Bone marrow (tissue), 2 donors: ENCODE measurements at regions not wholly inside any gene's neighbourhood (a gene's known extent, or its start where the extent isn't known, plus 50 kb on each side); places are given as distances from the start of the nearest gene placed in this dataset.
"Not testable (repeated sequence)": the region's sequence is repeated elsewhere in the genome, so short reads cannot be mapped to it uniquely, and the experiment has no call there.

ENCODE experiments used
- DNase-seq, 2 donors: peaks; one replicate each; lab custom pipeline; 2025; lab: John Stamatoyannopoulos, UW

- DNase-seq, result no peak
Measured at GRCh38 chr5:24135536-24135935, 509.2 kb downstream of the CDH10 start.

- no peak for DNase-seq
Measured at GRCh38 chr5:24141046-24141445, 503.7 kb downstream of the CDH10 start.

GRCh38 chr5:24142341-24142740 lies 502.4 kb downstream of the CDH10 start:
- no peak for DNase-seq

- no peak for DNase-seq
Measured at GRCh38 chr5:24145806-24146205, 499.0 kb downstream of the CDH10 start.

GRCh38 chr5:24161559-24161958 lies 483.2 kb downstream of the CDH10 start:
- no peak for DNase-seq

- DNase-seq, result no peak
Measured at GRCh38 chr5:24162343-24162742, 482.4 kb downstream of the CDH10 start.

GRCh38 chr5:24163091-24163490 lies 481.7 kb downstream of the CDH10 start:
- no peak for DNase-seq

- DNase-seq, result no peak
Measured at GRCh38 chr5:24167806-24168205, 477.0 kb downstream of the CDH10 start.

- DNase-seq, result no peak
Measured at GRCh38 chr5:24170026-24170425, 474.8 kb downstream of the CDH10 start.

- not testable (repeated sequence) for DNase-seq
Measured at GRCh38 chr5:24170930-24171329, 473.8 kb downstream of the CDH10 start.

- DNase-seq, result no peak
Measured at GRCh38 chr5:24177821-24178220, 467.0 kb downstream of the CDH10 start.

- no peak for DNase-seq
Measured at GRCh38 chr5:24183981-24184380, 460.8 kb downstream of the CDH10 start.

- no peak for DNase-seq
Measured at GRCh38 chr5:24188216-24188925, 456.4 kb downstream of the CDH10 start.

- DNase-seq, result no peak
Measured at GRCh38 chr5:24196789-24197188, 448.0 kb downstream of the CDH10 start.

- no peak for DNase-seq
Measured at GRCh38 chr5:24208686-24209106, 436.1 kb downstream of the CDH10 start.

- no peak for DNase-seq
Measured at GRCh38 chr5:24215114-24215513, 429.7 kb downstream of the CDH10 start.

GRCh38 chr5:24222876-24223275 lies 421.9 kb downstream of the CDH10 start:
- DNase-seq, result no peak

- no peak for DNase-seq
Measured at GRCh38 chr5:24225051-24225450, 419.7 kb downstream of the CDH10 start.

- no peak for DNase-seq
Measured at GRCh38 chr5:24226479-24226878, 418.3 kb downstream of the CDH10 start.

GRCh38 chr5:24227881-24228280 lies 416.9 kb downstream of the CDH10 start:
- DNase-seq, result not testable (repeated sequence)

- no peak for DNase-seq
Measured at GRCh38 chr5:24232041-24232440, 412.7 kb downstream of the CDH10 start.

GRCh38 chr5:24232929-24233498 lies 411.8 kb downstream of the CDH10 start:
- no peak for DNase-seq

- DNase-seq, result no peak
Measured at GRCh38 chr5:24235946-24236345, 408.8 kb downstream of the CDH10 start.

GRCh38 chr5:24245821-24246220 lies 399.0 kb downstream of the CDH10 start:
- no peak for DNase-seq
